H1 (cell line): ENCODE measurements at regions not wholly inside any gene's neighbourhood (a gene's known extent, or its start where the extent isn't known, plus 50 kb on each side); places are given as distances from the start of the nearest gene placed in this dataset.

Source experiments
- CTCF ChIA-PET: fragments of 300-600 bp; sonication (Branson Sonifier 250); formaldehyde crosslinking; loops from one replicate; lab custom pipeline; 2021; ENCODE audit not compliant: partially characterized antibody; lab: Charles Lee
- POLR2A ChIA-PET: fragments of 300-600 bp; sonication (Branson Sonifier 250); formaldehyde crosslinking; loops from one replicate; lab custom pipeline; 2021; ENCODE audit warnings: inconsistent platforms; ENCODE audit not compliant: partially characterized antibody; lab: Charles Lee
- DNase-seq, 2 experiments: peaks; one replicate each; pipeline versions ENCODE4 v3.0.0 to v3.0.0-alpha.2; 2010 to 2022; ENCODE audit warnings: low spot score in 2 of 2, low read depth in 1 of 2, mixed read lengths in 1 of 2
- FAIRE-seq: peaks from 2 replicates; lab custom pipeline; 2011; peaks lifted over from hg19 to GRCh38; lab: Jason Lieb, UNC
- H2AFZ ChIP-seq: 2 replicates; pipeline ENCODE4 v1.8.1; 2012; ENCODE audit warnings: low read length, inconsistent platforms
- H2AK5ac ChIP-seq: 2 replicates; pipeline ENCODE4 v1.6.1; 2013; ENCODE audit warnings: low read depth, low read length
- H2BK120ac ChIP-seq: replicated peaks from 2 replicates; pipeline ENCODE3; 2013; ENCODE audit warnings: low read depth, low read length, inconsistent platforms
- H2BK12ac ChIP-seq: 2 replicates; pipeline ENCODE4 v1.6.1; 2013; ENCODE audit warnings: low read depth, low read length
- H2BK15ac ChIP-seq: 2 replicates; pipeline ENCODE4 v1.6.1; 2013; ENCODE audit warnings: low read length
- H2BK20ac ChIP-seq: 2 replicates; pipeline ENCODE4 v1.6.1; 2013; ENCODE audit warnings: low read length
- H2BK5ac ChIP-seq: 2 replicates; pipeline ENCODE4 v1.6.1; 2013; ENCODE audit warnings: low read depth, low read length
- H3K14ac ChIP-seq: 2 replicates; pipeline ENCODE4 v1.6.1; 2013; ENCODE audit warnings: inconsistent platforms; ENCODE audit not compliant: insufficient read length
- H3K18ac ChIP-seq: 2 replicates; pipeline ENCODE4 v1.6.1; 2013; ENCODE audit warnings: low read length; ENCODE audit errors: extremely low read depth
- H3K23ac ChIP-seq: 2 replicates; pipeline ENCODE4 v1.6.1; 2013; ENCODE audit warnings: inconsistent platforms; ENCODE audit not compliant: insufficient read length
- H3K23me2 ChIP-seq: 2 replicates; pipeline ENCODE4 v1.6.1; 2013; ENCODE audit warnings: low read depth, low read length
- H3K27ac ChIP-seq: 2 replicates; pipeline ENCODE4 v1.6.1; 2011; ENCODE audit warnings: low read depth, low read length, inconsistent platforms
- H3K27me3 ChIP-seq, 4 experiments: replicated peaks in 1 of 4; 1 replicate in 1 of 4; 2 replicates in 3 of 4; pipeline versions ENCODE4 v1.6.1 to v1.8.1; 2011 to 2013; ENCODE audit warnings: low read length in 3 of 4, mild to moderate bottlenecking in 3 of 4, inconsistent platforms in 2 of 4, mixed read lengths in 2 of 4, moderate library complexity in 1 of 4; ENCODE audit not compliant: control insufficient read depth in 3 of 4, insufficient read depth in 3 of 4; ENCODE audit errors: extremely low read depth in 1 of 4
- H3K36me3 ChIP-seq, 4 experiments: 2 replicates each; pipeline versions ENCODE4 v1.6.1 to v1.8.1; 2011 to 2013; ENCODE audit warnings: mild to moderate bottlenecking in 4 of 4, low read length in 3 of 4, moderate library complexity in 2 of 4, control low read depth in 1 of 4, inconsistent platforms in 1 of 4; ENCODE audit not compliant: insufficient read depth in 4 of 4, control insufficient read depth in 2 of 4
- H3K4ac ChIP-seq: replicated peaks from 2 replicates; pipeline ENCODE3; 2013; ENCODE audit warnings: low read length, low read depth, mixed read lengths, inconsistent platforms; ENCODE audit not compliant: insufficient read length
- H3K4me1 ChIP-seq, 4 experiments: replicated peaks in 1 of 4; 1 replicate in 1 of 4; 2 replicates in 3 of 4; pipeline versions ENCODE4 v1.6.1 to v1.8.1; 2011 to 2013; ENCODE audit warnings: low read length in 3 of 4, inconsistent platforms in 2 of 4, mixed read lengths in 1 of 4; ENCODE audit not compliant: insufficient read depth in 4 of 4, control insufficient read depth in 3 of 4
- H3K4me2 ChIP-seq, 2 experiments: 2 replicates each; pipeline versions ENCODE4 v1.6.1 to v1.8.1; 2011 to 2013; ENCODE audit warnings: low read depth in 2 of 2, low read length in 2 of 2, control low read depth in 1 of 2, inconsistent platforms in 1 of 2, mild to moderate bottlenecking in 1 of 2; ENCODE audit not compliant: insufficient read depth in 1 of 2
- H3K4me3 ChIP-seq, 4 experiments: fragments of 200-600, 300-600 bp in 1 of 4; sonication (generic), shearing (Covaris generic), sonication (Bioruptor Twin) in 1 of 4; 2 replicates each; pipeline versions ENCODE4 v1.5.1 to v1.8.1; 2011 to 2016; ENCODE audit warnings: low read length in 4 of 4, low read depth in 3 of 4, control low read depth in 2 of 4, inconsistent platforms in 2 of 4, mild to moderate bottlenecking in 2 of 4, mixed read lengths in 1 of 4, moderate library complexity in 1 of 4; ENCODE audit not compliant: insufficient read depth in 2 of 4; ENCODE audit errors: extremely low read depth in 1 of 4
- H3K56ac ChIP-seq: replicated peaks from 2 replicates; pipeline ENCODE3; 2013; ENCODE audit warnings: low read depth, mild to moderate bottlenecking, mixed read lengths, low read length, inconsistent platforms; ENCODE audit not compliant: insufficient read length
- H3K79me1 ChIP-seq: 2 replicates; pipeline ENCODE4 v1.6.1; 2013; ENCODE audit warnings: low read depth, low read length, control low read depth
- H3K79me2 ChIP-seq, 2 experiments: 2 replicates each; pipeline versions ENCODE4 v1.6.1 to v1.8.1; 2012 to 2013; ENCODE audit warnings: low read length in 2 of 2, mild to moderate bottlenecking in 2 of 2, inconsistent platforms in 1 of 2; ENCODE audit not compliant: insufficient read depth in 2 of 2, control insufficient read depth in 1 of 2
- H3K9ac ChIP-seq, 4 experiments: replicated peaks in 1 of 4; 1 replicate in 1 of 4; 2 replicates in 3 of 4; pipeline versions ENCODE4 v1.6.1 to v1.8.1; 2011 to 2013; ENCODE audit warnings: low read depth in 3 of 4, low read length in 3 of 4, control low read depth in 2 of 4, mild to moderate bottlenecking in 2 of 4, moderate library complexity in 2 of 4, inconsistent platforms in 1 of 4; ENCODE audit errors: extremely low read depth in 1 of 4
- H3K9me3 ChIP-seq, 2 experiments: 2 replicates each; pipeline versions ENCODE4 v1.6.1 to v1.8.1; 2012 to 2013; ENCODE audit warnings: mild to moderate bottlenecking in 2 of 2, moderate library complexity in 2 of 2, control low read depth in 1 of 2, inconsistent platforms in 1 of 2, low read depth in 1 of 2, low read length in 1 of 2, mixed read lengths in 1 of 2; ENCODE audit not compliant: insufficient read depth in 2 of 2
- H4K20me1 ChIP-seq, 2 experiments: replicated peaks in 1 of 2; 2 replicates each; pipeline versions ENCODE3 to v1.8.1; 2011 to 2013; ENCODE audit warnings: inconsistent platforms in 2 of 2, low read length in 2 of 2, mild to moderate bottlenecking in 1 of 2; ENCODE audit not compliant: insufficient read depth in 2 of 2, control insufficient read depth in 1 of 2
- H4K5ac ChIP-seq: 2 replicates; pipeline ENCODE4 v1.6.1; 2013; ENCODE audit warnings: low read length, low read depth, mixed read lengths, inconsistent platforms; ENCODE audit not compliant: insufficient read length
- H4K8ac ChIP-seq: 2 replicates; pipeline ENCODE4 v1.8.0; 2013; ENCODE audit warnings: mild to moderate bottlenecking, moderate library complexity, low read length, inconsistent platforms; ENCODE audit not compliant: insufficient read depth; ENCODE audit errors: extremely low read depth
- H4K91ac ChIP-seq: replicated peaks from 2 replicates; pipeline ENCODE3; 2013; ENCODE audit warnings: low read length, mixed read lengths, inconsistent platforms; ENCODE audit not compliant: insufficient read length
- ATF3 ChIP-seq: IDR thresholded peaks from 2 replicates; pipeline ENCODE4 v1.6.1; 2011; ENCODE audit warnings: low read depth, mild to moderate bottlenecking, low read length; ENCODE audit not compliant: insufficient read depth
- CBX5 ChIP-seq: fragments of 300-800, 300-1000 bp; sonication (generic); IDR thresholded peaks from 2 replicates; pipeline ENCODE4 v1.7.1; 2016; ENCODE audit warnings: antibody characterized with exemption, low read length, low read depth
- CREB1 ChIP-seq: IDR thresholded peaks from 2 replicates; pipeline ENCODE4 v1.6.1; 2012; ENCODE audit warnings: inconsistent platforms
- JUN ChIP-seq: IDR thresholded peaks from 2 replicates; pipeline ENCODE4 v1.6.1; 2011; ENCODE audit warnings: low read depth, mild to moderate bottlenecking, improper control_type of control experiment, low read length
- JUND ChIP-seq: IDR thresholded peaks from 2 replicates; pipeline ENCODE4 v1.6.1; 2011; ENCODE audit warnings: mild to moderate bottlenecking, improper control_type of control experiment, low read length
- KDM4A ChIP-seq: IDR thresholded peaks from one replicate; pipeline ENCODE4 v1.7.1; 2012; ENCODE audit warnings: low read depth, mild to moderate bottlenecking, moderate library complexity, low read length, inconsistent platforms; ENCODE audit not compliant: severe bottlenecking
- MAX ChIP-seq: IDR thresholded peaks from 2 replicates; pipeline ENCODE4 v1.6.1; 2012; ENCODE audit warnings: inconsistent platforms
- POU5F1 ChIP-seq: IDR thresholded peaks from 2 replicates; pipeline ENCODE4 v1.6.1; 2011; ENCODE audit warnings: low read depth, mild to moderate bottlenecking, low read length, moderate library complexity
- RBBP5 ChIP-seq: IDR thresholded peaks from 2 replicates; pipeline ENCODE4 v1.7.1; 2012; ENCODE audit warnings: low read depth, mild to moderate bottlenecking, inconsistent platforms, low read length, moderate library complexity, borderline replicate concordance
- SP2 ChIP-seq: IDR thresholded peaks from 2 replicates; pipeline ENCODE4 v1.6.1; 2012; ENCODE audit warnings: mild to moderate bottlenecking, low read length, inconsistent platforms
- SP4 ChIP-seq: IDR thresholded peaks from 2 replicates; pipeline ENCODE4 v1.6.1; 2012; ENCODE audit warnings: low read length, inconsistent platforms
- SUZ12 ChIP-seq: fragments of 200-600 bp; sonication (generic); IDR thresholded peaks from 2 replicates; pipeline ENCODE4 v1.6.1; 2012; ENCODE audit warnings: mild to moderate bottlenecking, inconsistent platforms, low read length, moderate library complexity, mixed read lengths
- TAF1 ChIP-seq: IDR thresholded peaks from 2 replicates; pipeline ENCODE4 v1.6.1; 2011; ENCODE audit warnings: mild to moderate bottlenecking, low read depth, low read length
- TBP ChIP-seq: IDR thresholded peaks from 2 replicates; pipeline ENCODE4 v1.6.1; 2011; ENCODE audit warnings: low read depth, low read length, improper control_type of control experiment
- WGBS, 2 experiments: shearing (Covaris generic) in 1 of 2; methylation state at CpG; one replicate each; pipeline versions ENCODE4 v1.1.6 to v1.1.7; 2013 to 2015; ENCODE audit warnings: low lambda C conversion rate in 2 of 2, mixed read lengths in 2 of 2, inconsistent platforms in 1 of 2, low coverage in 1 of 2, missing lambda C conversion rate in 1 of 2; ENCODE audit not compliant: insufficient replicate concordance in 2 of 2, insufficient coverage in 1 of 2, insufficient read length in 1 of 2; ENCODE audit errors: extremely low coverage in 1 of 2, missing lambda C conversion rate in 1 of 2; 5-methylcytosine and 5-hydroxymethylcytosine counted together

- Histone ChIP-seq H3K23ac (no peak overlapping the region), H2BK20ac (no peak overlapping the region), H3K27ac (no peak overlapping the region), H3K9me3 (peaks cover 67 to 85% of the 10 kb centered on the region in 2 experiments), H3K79me1 (no peaks in the 10 kb centered on the region), H3K36me3 (no peaks in the 10 kb centered on the region), H3K23me2 (no peaks in the 10 kb centered on the region), H4K8ac (no peak overlapping the region), H2BK15ac (no peak overlapping the region), H4K91ac (no peak overlapping the region), H3K27me3 (no peaks in the 10 kb centered on the region), H3K9ac (no peak overlapping the region), H2BK5ac (no peak overlapping the region), H3K56ac (no peak overlapping the region), H2BK120ac (no peak overlapping the region), H3K14ac (no peak overlapping the region), H4K5ac (no peak overlapping the region), H3K79me2 (no peaks in the 10 kb centered on the region), H4K20me1 (no peaks in the 10 kb centered on the region), H3K4me1 (no peaks in the 10 kb centered on the region), H3K4me3 (no peak overlapping the region), H3K4ac (no peak overlapping the region), H3K4me2 (no peak overlapping the region), H2AFZ (no peak overlapping the region), H2BK12ac (no peak overlapping the region), H2AK5ac (no peak overlapping the region), H3K18ac (no peak overlapping the region)
- no peak for DNase-seq
- no peak for FAIRE-seq
- 89% methylated on average over 2 of the region's 2 CpGs; no CpG with 5 or more reads in 1 of the 2 experiments for WGBS, 2 experiments
- ChIA-PET CTCF (no interaction called here), POLR2A (no interaction called here)
- TF ChIP-seq ATF3 = no peak
- TF ChIP-seq MAX = no peak
- TF ChIP-seq POU5F1 = no peak
- no peak for TF ChIP-seq CBX5
- no peak for TF ChIP-seq JUND
- TF ChIP-seq TBP = no peak
- no peak for TF ChIP-seq CREB1
- TF ChIP-seq RBBP5 = no peak
- TF ChIP-seq SUZ12 = no peak
- no peak for TF ChIP-seq KDM4A
- TF ChIP-seq SP2 = no peak
- no peak for TF ChIP-seq TAF1
- TF ChIP-seq SP4 = no peak
- no peak for TF ChIP-seq JUN
Measured at GRCh38 chr16:35203636-35204035, 1744.2 kb downstream of the TP53TG3F start.
